ENCODE measurements at regions not wholly inside any gene's neighbourhood (a gene's known extent, or its start where the extent isn't known, plus 50 kb on each side); places are given as distances from the start of the nearest gene placed in this dataset.

DNA sequence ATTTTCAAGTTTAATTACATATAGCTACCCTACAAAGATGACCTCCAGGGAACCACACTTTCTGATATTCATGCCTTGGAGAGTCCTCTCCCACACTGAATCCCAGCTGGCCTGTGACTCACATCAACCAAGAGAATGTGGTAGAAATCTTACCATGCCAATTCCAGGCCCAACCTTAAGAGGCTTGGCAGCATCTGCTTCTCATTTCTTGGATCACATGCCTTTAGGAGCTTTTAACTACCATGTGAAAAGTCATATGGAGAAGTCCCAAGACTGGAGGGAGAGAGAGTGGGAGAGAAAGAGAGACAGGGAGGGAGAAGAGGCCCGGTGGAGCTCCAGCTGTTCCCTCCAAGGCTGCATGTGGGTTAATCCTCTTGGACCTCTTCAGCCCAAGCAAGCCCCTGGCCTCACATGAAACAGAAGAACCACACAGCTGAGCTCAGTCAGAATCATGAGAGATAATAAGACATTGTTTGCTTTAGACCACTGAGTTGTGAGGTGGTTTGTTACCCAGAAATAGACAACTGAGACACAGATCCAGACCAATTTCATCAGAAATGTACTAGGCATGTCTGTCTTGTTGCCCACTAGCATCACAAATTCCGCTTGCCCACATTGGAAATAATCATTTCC, 190.7 kb downstream of the MTCL1 start:
- TF ChIP-seq SP1 (IDR thresholded peaks at IDR 0.05; ENCODE audit: low read depth) (no peak), ELF1 (IDR thresholded peaks at IDR 0.05; ENCODE audit: borderline replicate concordance, low read depth) (no peak), POLR2A (IDR thresholded peaks at IDR 0.05; ENCODE audit: borderline replicate concordance, extremely low read depth, insufficient read depth, insufficient read length) (no peak), POLR2AphosphoS5 (IDR thresholded peaks at IDR 0.05; ENCODE audit: low read depth, low read length) (no peak), CEBPB (IDR thresholded peaks at IDR 0.05; ENCODE audit: low read depth) (no peak)
- TF ChIP-seq, protein P1, sequence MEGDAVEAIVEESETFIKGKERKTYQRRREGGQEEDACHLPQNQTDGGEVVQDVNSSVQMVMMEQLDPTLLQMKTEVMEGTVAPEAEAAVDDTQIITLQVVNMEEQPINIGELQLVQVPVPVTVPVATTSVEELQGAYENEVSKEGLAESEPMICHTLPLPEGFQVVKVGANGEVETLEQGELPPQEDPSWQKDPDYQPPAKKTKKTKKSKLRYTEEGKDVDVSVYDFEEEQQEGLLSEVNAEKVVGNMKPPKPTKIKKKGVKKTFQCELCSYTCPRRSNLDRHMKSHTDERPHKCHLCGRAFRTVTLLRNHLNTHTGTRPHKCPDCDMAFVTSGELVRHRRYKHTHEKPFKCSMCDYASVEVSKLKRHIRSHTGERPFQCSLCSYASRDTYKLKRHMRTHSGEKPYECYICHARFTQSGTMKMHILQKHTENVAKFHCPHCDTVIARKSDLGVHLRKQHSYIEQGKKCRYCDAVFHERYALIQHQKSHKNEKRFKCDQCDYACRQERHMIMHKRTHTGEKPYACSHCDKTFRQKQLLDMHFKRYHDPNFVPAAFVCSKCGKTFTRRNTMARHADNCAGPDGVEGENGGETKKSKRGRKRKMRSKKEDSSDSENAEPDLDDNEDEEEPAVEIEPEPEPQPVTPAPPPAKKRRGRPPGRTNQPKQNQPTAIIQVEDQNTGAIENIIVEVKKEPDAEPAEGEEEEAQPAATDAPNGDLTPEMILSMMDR (IDR thresholded peaks at IDR 0.05 in 2 of 3, conservative IDR thresholded peaks at IDR 0.05 in 1 of 3; ENCODE audit: borderline replicate concordance in 1 of 3, insufficient read depth in 1 of 3, low read depth in 2 of 3, low read length in 2 of 3), result 0 out of 6 replicates have a peak, but pooled peaks of 1 of the 3 experiments have one; percentile 14

All from HCT116 (cell line).